H1 (cell line): ENCODE measurements at regions not wholly inside any gene's neighbourhood (a gene's known extent, or its start where the extent isn't known, plus 50 kb on each side); places are given as distances from the start of the nearest gene placed in this dataset.

Experiments used
- CTCF ChIA-PET: fragments of 300-600 bp; sonication (Branson Sonifier 250); formaldehyde crosslinking; loops from one replicate; lab custom pipeline; 2021; ENCODE audit not compliant: partially characterized antibody; lab: Charles Lee
- POLR2A ChIA-PET: fragments of 300-600 bp; sonication (Branson Sonifier 250); formaldehyde crosslinking; loops from one replicate; lab custom pipeline; 2021; ENCODE audit warnings: inconsistent platforms; ENCODE audit not compliant: partially characterized antibody; lab: Charles Lee
- DNase-seq, 2 experiments: peaks; one replicate each; pipeline versions ENCODE4 v3.0.0 to v3.0.0-alpha.2; 2010 to 2022; ENCODE audit warnings: low spot score in 2 of 2, low read depth in 1 of 2, mixed read lengths in 1 of 2
- FAIRE-seq: peaks from 2 replicates; lab custom pipeline; 2011; peaks lifted over from hg19 to GRCh38; lab: Jason Lieb, UNC
- H2AFZ ChIP-seq: 2 replicates; pipeline ENCODE4 v1.8.1; 2012; ENCODE audit warnings: low read length, inconsistent platforms
- H2AK5ac ChIP-seq: 2 replicates; pipeline ENCODE4 v1.6.1; 2013; ENCODE audit warnings: low read depth, low read length
- H2BK120ac ChIP-seq: replicated peaks from 2 replicates; pipeline ENCODE3; 2013; ENCODE audit warnings: low read depth, low read length, inconsistent platforms
- H2BK12ac ChIP-seq: 2 replicates; pipeline ENCODE4 v1.6.1; 2013; ENCODE audit warnings: low read depth, low read length
- H2BK15ac ChIP-seq: 2 replicates; pipeline ENCODE4 v1.6.1; 2013; ENCODE audit warnings: low read length
- H2BK20ac ChIP-seq: 2 replicates; pipeline ENCODE4 v1.6.1; 2013; ENCODE audit warnings: low read length
- H2BK5ac ChIP-seq: 2 replicates; pipeline ENCODE4 v1.6.1; 2013; ENCODE audit warnings: low read depth, low read length
- H3K14ac ChIP-seq: 2 replicates; pipeline ENCODE4 v1.6.1; 2013; ENCODE audit warnings: inconsistent platforms; ENCODE audit not compliant: insufficient read length
- H3K18ac ChIP-seq: 2 replicates; pipeline ENCODE4 v1.6.1; 2013; ENCODE audit warnings: low read length; ENCODE audit errors: extremely low read depth
- H3K23ac ChIP-seq: 2 replicates; pipeline ENCODE4 v1.6.1; 2013; ENCODE audit warnings: inconsistent platforms; ENCODE audit not compliant: insufficient read length
- H3K23me2 ChIP-seq: 2 replicates; pipeline ENCODE4 v1.6.1; 2013; ENCODE audit warnings: low read depth, low read length
- H3K27ac ChIP-seq: 2 replicates; pipeline ENCODE4 v1.6.1; 2011; ENCODE audit warnings: low read depth, low read length, inconsistent platforms
- H3K27me3 ChIP-seq, 4 experiments: replicated peaks in 1 of 4; 1 replicate in 1 of 4; 2 replicates in 3 of 4; pipeline versions ENCODE4 v1.6.1 to v1.8.1; 2011 to 2013; ENCODE audit warnings: low read length in 3 of 4, mild to moderate bottlenecking in 3 of 4, inconsistent platforms in 2 of 4, mixed read lengths in 2 of 4, moderate library complexity in 1 of 4; ENCODE audit not compliant: control insufficient read depth in 3 of 4, insufficient read depth in 3 of 4; ENCODE audit errors: extremely low read depth in 1 of 4
- H3K36me3 ChIP-seq, 4 experiments: 2 replicates each; pipeline versions ENCODE4 v1.6.1 to v1.8.1; 2011 to 2013; ENCODE audit warnings: mild to moderate bottlenecking in 4 of 4, low read length in 3 of 4, moderate library complexity in 2 of 4, control low read depth in 1 of 4, inconsistent platforms in 1 of 4; ENCODE audit not compliant: insufficient read depth in 4 of 4, control insufficient read depth in 2 of 4
- H3K4ac ChIP-seq: replicated peaks from 2 replicates; pipeline ENCODE3; 2013; ENCODE audit warnings: low read length, low read depth, mixed read lengths, inconsistent platforms; ENCODE audit not compliant: insufficient read length
- H3K4me1 ChIP-seq, 4 experiments: replicated peaks in 1 of 4; 1 replicate in 1 of 4; 2 replicates in 3 of 4; pipeline versions ENCODE4 v1.6.1 to v1.8.1; 2011 to 2013; ENCODE audit warnings: low read length in 3 of 4, inconsistent platforms in 2 of 4, mixed read lengths in 1 of 4; ENCODE audit not compliant: insufficient read depth in 4 of 4, control insufficient read depth in 3 of 4
- H3K4me2 ChIP-seq, 2 experiments: 2 replicates each; pipeline versions ENCODE4 v1.6.1 to v1.8.1; 2011 to 2013; ENCODE audit warnings: low read depth in 2 of 2, low read length in 2 of 2, control low read depth in 1 of 2, inconsistent platforms in 1 of 2, mild to moderate bottlenecking in 1 of 2; ENCODE audit not compliant: insufficient read depth in 1 of 2
- H3K4me3 ChIP-seq, 4 experiments: fragments of 200-600, 300-600 bp in 1 of 4; sonication (generic), shearing (Covaris generic), sonication (Bioruptor Twin) in 1 of 4; 2 replicates each; pipeline versions ENCODE4 v1.5.1 to v1.8.1; 2011 to 2016; ENCODE audit warnings: low read length in 4 of 4, low read depth in 3 of 4, control low read depth in 2 of 4, inconsistent platforms in 2 of 4, mild to moderate bottlenecking in 2 of 4, mixed read lengths in 1 of 4, moderate library complexity in 1 of 4; ENCODE audit not compliant: insufficient read depth in 2 of 4; ENCODE audit errors: extremely low read depth in 1 of 4
- H3K56ac ChIP-seq: replicated peaks from 2 replicates; pipeline ENCODE3; 2013; ENCODE audit warnings: low read depth, mild to moderate bottlenecking, mixed read lengths, low read length, inconsistent platforms; ENCODE audit not compliant: insufficient read length
- H3K79me1 ChIP-seq: 2 replicates; pipeline ENCODE4 v1.6.1; 2013; ENCODE audit warnings: low read depth, low read length, control low read depth
- H3K79me2 ChIP-seq, 2 experiments: 2 replicates each; pipeline versions ENCODE4 v1.6.1 to v1.8.1; 2012 to 2013; ENCODE audit warnings: low read length in 2 of 2, mild to moderate bottlenecking in 2 of 2, inconsistent platforms in 1 of 2; ENCODE audit not compliant: insufficient read depth in 2 of 2, control insufficient read depth in 1 of 2
- H3K9ac ChIP-seq, 4 experiments: replicated peaks in 1 of 4; 1 replicate in 1 of 4; 2 replicates in 3 of 4; pipeline versions ENCODE4 v1.6.1 to v1.8.1; 2011 to 2013; ENCODE audit warnings: low read depth in 3 of 4, low read length in 3 of 4, control low read depth in 2 of 4, mild to moderate bottlenecking in 2 of 4, moderate library complexity in 2 of 4, inconsistent platforms in 1 of 4; ENCODE audit errors: extremely low read depth in 1 of 4
- H3K9me3 ChIP-seq, 2 experiments: 2 replicates each; pipeline versions ENCODE4 v1.6.1 to v1.8.1; 2012 to 2013; ENCODE audit warnings: mild to moderate bottlenecking in 2 of 2, moderate library complexity in 2 of 2, control low read depth in 1 of 2, inconsistent platforms in 1 of 2, low read depth in 1 of 2, low read length in 1 of 2, mixed read lengths in 1 of 2; ENCODE audit not compliant: insufficient read depth in 2 of 2
- H4K20me1 ChIP-seq, 2 experiments: replicated peaks in 1 of 2; 2 replicates each; pipeline versions ENCODE3 to v1.8.1; 2011 to 2013; ENCODE audit warnings: inconsistent platforms in 2 of 2, low read length in 2 of 2, mild to moderate bottlenecking in 1 of 2; ENCODE audit not compliant: insufficient read depth in 2 of 2, control insufficient read depth in 1 of 2
- H4K5ac ChIP-seq: 2 replicates; pipeline ENCODE4 v1.6.1; 2013; ENCODE audit warnings: low read length, low read depth, mixed read lengths, inconsistent platforms; ENCODE audit not compliant: insufficient read length
- H4K8ac ChIP-seq: 2 replicates; pipeline ENCODE4 v1.8.0; 2013; ENCODE audit warnings: mild to moderate bottlenecking, moderate library complexity, low read length, inconsistent platforms; ENCODE audit not compliant: insufficient read depth; ENCODE audit errors: extremely low read depth
- H4K91ac ChIP-seq: replicated peaks from 2 replicates; pipeline ENCODE3; 2013; ENCODE audit warnings: low read length, mixed read lengths, inconsistent platforms; ENCODE audit not compliant: insufficient read length
- BACH1 ChIP-seq: IDR thresholded peaks from 2 replicates; pipeline ENCODE4 v1.6.1; 2012; ENCODE audit warnings: low read length, improper control_type of control experiment
- KDM1A ChIP-seq: fragments of 200-600, 300-600 bp; sonication (generic); IDR thresholded peaks from 2 replicates; pipeline ENCODE4 v1.7.1; 2016; ENCODE audit warnings: mild to moderate bottlenecking, low read length, borderline replicate concordance
- POLR2A ChIP-seq, 2 experiments: IDR thresholded peaks; 1 replicate in 1 of 2; 2 replicates in 1 of 2; pipeline ENCODE4 v1.6.1; 2011; ENCODE audit warnings: low read depth in 2 of 2, low read length in 2 of 2, mild to moderate bottlenecking in 2 of 2; ENCODE audit errors: control extremely low read depth in 1 of 2
- WGBS, 2 experiments: shearing (Covaris generic) in 1 of 2; methylation state at CpG; one replicate each; pipeline versions ENCODE4 v1.1.6 to v1.1.7; 2013 to 2015; ENCODE audit warnings: low lambda C conversion rate in 2 of 2, mixed read lengths in 2 of 2, inconsistent platforms in 1 of 2, low coverage in 1 of 2, missing lambda C conversion rate in 1 of 2; ENCODE audit not compliant: insufficient replicate concordance in 2 of 2, insufficient coverage in 1 of 2, insufficient read length in 1 of 2; ENCODE audit errors: extremely low coverage in 1 of 2, missing lambda C conversion rate in 1 of 2; 5-methylcytosine and 5-hydroxymethylcytosine counted together

DNA sequence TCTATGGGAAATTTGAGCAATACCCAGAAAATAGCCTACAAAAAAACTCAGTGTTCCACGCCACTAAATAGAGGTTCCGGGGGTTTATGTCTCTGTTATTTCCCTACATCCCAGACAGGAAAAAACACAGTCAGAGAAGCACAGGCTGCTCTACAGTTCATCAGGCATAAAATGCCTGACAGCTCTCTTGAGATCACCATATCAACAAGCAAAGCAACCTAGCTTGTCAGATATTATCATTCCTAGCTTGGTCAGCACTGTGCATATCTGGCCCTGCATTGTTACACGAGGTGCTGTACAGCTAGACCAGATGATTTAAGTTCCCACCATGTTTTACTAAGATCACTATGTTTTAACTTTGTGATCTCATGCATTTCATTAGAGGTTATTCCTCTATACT lies 172.6 kb downstream of the PTPRC start:
- no peak overlapping the region for H2AK5ac ChIP-seq
- POLR2A ChIA-PET = no interaction called here
- DNase-seq (no peak), FAIRE-seq (no peak)
- H3K9ac ChIP-seq = no peak overlapping the region
- no peak overlapping the region for H3K56ac ChIP-seq
- CTCF ChIA-PET = interaction anchor here (0.9 to 1.4 kb wide), 4 partner anchors 10 to 298 kb away, joined by 3 to 5 read pairs (median 4); no protein-coding TSS in a partner anchor
- H4K5ac ChIP-seq = no peak overlapping the region
- no peaks in the 10 kb centered on the region for H3K27me3 ChIP-seq
- no peaks in the 10 kb centered on the region; a peak in 1 of 8 replicates for H3K36me3 ChIP-seq
- H3K79me1 ChIP-seq = no peaks in the 10 kb centered on the region
- H4K20me1 ChIP-seq = no peaks in the 10 kb centered on the region
- WGBS, 2 experiments = 82% methylated on average over 3 of the region's 3 CpGs; no CpG with 5 or more reads in 1 of the 2 experiments
- H2BK120ac ChIP-seq = no peak overlapping the region
- no peak overlapping the region for H3K23ac ChIP-seq
- no peak overlapping the region for H4K91ac ChIP-seq
- H2BK12ac ChIP-seq = no peak overlapping the region
- no peak overlapping the region for H3K27ac ChIP-seq
- no peak overlapping the region for H2BK20ac ChIP-seq
- no peaks in the 10 kb centered on the region for H3K4me1 ChIP-seq
- TF ChIP-seq BACH1 (no peak), KDM1A (no peak), POLR2A (IDR thresholded peaks at IDR 0.05; ENCODE audit: control extremely low read depth in 1 of 2, low read depth in 2 of 2, low read length in 2 of 2) (no peak)
- H3K9me3 ChIP-seq = peaks cover 17 to 18% of the 10 kb centered on the region in 2 experiments
- H3K79me2 ChIP-seq = no peaks in the 10 kb centered on the region
- H2AFZ ChIP-seq = no peak overlapping the region
- H2BK5ac ChIP-seq = no peak overlapping the region
- no peak overlapping the region for H3K4me2 ChIP-seq
- no peak overlapping the region for H3K4me3 ChIP-seq
- H4K8ac ChIP-seq = no peak overlapping the region
- no peak overlapping the region for H3K4ac ChIP-seq
- no peak overlapping the region for H3K14ac ChIP-seq
- no peak overlapping the region for H2BK15ac ChIP-seq
- no peaks in the 10 kb centered on the region for H3K23me2 ChIP-seq
- H3K18ac ChIP-seq = no peak overlapping the region
